Smooth muscle cell (in vitro differentiated cells): ENCODE measurements at regions not wholly inside any gene's neighbourhood (a gene's known extent, or its start where the extent isn't known, plus 50 kb on each side); places are given as distances from the start of the nearest gene placed in this dataset.

Experiments
- DNase-seq: peaks from one replicate; lab custom pipeline; 2025; ENCODE audit not compliant: unreplicated experiment; lab: John Stamatoyannopoulos, UW
- H2AFZ ChIP-seq: fragments of 200-600 bp; sonication (generic); 2 replicates; pipeline ENCODE4 v1.6.0; 2016; ENCODE audit warnings: antibody characterized with exemption, low read depth, mild to moderate bottlenecking
- H3F3A ChIP-seq: fragments of 200-600 bp; sonication (generic); 2 replicates; pipeline ENCODE4 v1.6.0; 2017; ENCODE audit warnings: antibody characterized with exemption, low read depth
- H3K27ac ChIP-seq: fragments of 200-600 bp; sonication (generic); 2 replicates; pipeline ENCODE4 v1.5.1; 2016; ENCODE audit warnings: low read depth, mild to moderate bottlenecking
- H3K27me3 ChIP-seq: fragments of 200-600 bp; sonication (generic); 2 replicates; pipeline ENCODE4 v1.6.1; 2016; ENCODE audit warnings: low read depth, mild to moderate bottlenecking
- H3K36me3 ChIP-seq: fragments of 200-600 bp; sonication (generic); 2 replicates; pipeline ENCODE4 v1.5.1; 2016; ENCODE audit warnings: low read depth
- H3K4me1 ChIP-seq: fragments of 200-600 bp; sonication (generic); 2 replicates; pipeline ENCODE4 v1.5.1; 2016; ENCODE audit warnings: low read depth
- H3K4me2 ChIP-seq: fragments of 200-600 bp; sonication (generic); 2 replicates; pipeline ENCODE4 v1.6.0; 2016; ENCODE audit warnings: mild to moderate bottlenecking
- H3K4me3 ChIP-seq: fragments of 200-600 bp; sonication (generic); 2 replicates; pipeline ENCODE4 v1.5.1; 2016; ENCODE audit warnings: mild to moderate bottlenecking
- H3K79me2 ChIP-seq: fragments of 200-600 bp; sonication (generic); 2 replicates; pipeline ENCODE4 v1.6.0; 2016; ENCODE audit warnings: low read depth, mild to moderate bottlenecking
- H3K9ac ChIP-seq: fragments of 200-600 bp; sonication (generic); 2 replicates; pipeline ENCODE4 v1.6.0; 2016; ENCODE audit warnings: low read depth
- H3K9me3 ChIP-seq: fragments of 200-600 bp; sonication (generic); replicated peaks from 2 replicates; pipeline ENCODE4 v1.5.1; 2016; ENCODE audit warnings: low read depth
- H4K20me1 ChIP-seq: fragments of 200-600 bp; sonication (generic); 2 replicates; pipeline ENCODE4 v1.6.0; 2016; ENCODE audit warnings: low read depth
- CTCF ChIP-seq: fragments of 200-600 bp; sonication (generic); IDR thresholded peaks from 2 replicates; pipeline ENCODE4 v1.5.1; 2017; ENCODE audit warnings: borderline replicate concordance, mild to moderate bottlenecking, antibody characterized with exemption; ENCODE audit not compliant: insufficient read depth, poor library complexity, severe bottlenecking
- WGBS: methylation state at CpG from one replicate; pipeline ENCODE4 v1.1.7; 2016; ENCODE audit warnings: low lambda C conversion rate; 5-methylcytosine and 5-hydroxymethylcytosine counted together

GRCh38 chr13:30071969-30072817, 221.8 kb upstream of the UBL3 start:
- 89% methylated on average over 10 of the region's 10 CpGs for WGBS
- no peak overlapping the region for H3K9ac ChIP-seq

GRCh38 chr13:30065181-30065580, 214.8 kb upstream of the UBL3 start:
- no peak for TF ChIP-seq CTCF
- no peak overlapping the region for H3K27ac ChIP-seq
- H3K27me3 ChIP-seq, result no peaks in the 10 kb centered on the region
- no peaks in the 10 kb centered on the region for H3K79me2 ChIP-seq
- H3K36me3 ChIP-seq, result no peaks in the 10 kb centered on the region
- no peak overlapping the region for H3K4me2 ChIP-seq
- no peaks in the 10 kb centered on the region for H4K20me1 ChIP-seq
- H2AFZ ChIP-seq, result no peak overlapping the region
- H3K4me1 ChIP-seq, result no peaks in the 10 kb centered on the region
- H3F3A ChIP-seq, result no peaks in the 10 kb centered on the region
- no peaks in the 10 kb centered on the region for H3K9me3 ChIP-seq
- H3K4me3 ChIP-seq, result no peak overlapping the region
- 73% methylated on average over 4 of the region's 4 CpGs for WGBS
- H3K9ac ChIP-seq, result no peak overlapping the region
- DNase-seq, result no peak

More at GRCh38 chr13:30071969-30072817, 221.8 kb upstream of the UBL3 start:
- no peak for TF ChIP-seq CTCF
- Histone ChIP-seq H3F3A (no peaks in the 10 kb centered on the region), H3K9me3 (no peaks in the 10 kb centered on the region), H3K4me3 (no peak overlapping the region), H3K4me2 (no peak overlapping the region), H3K4me1 (no peaks in the 10 kb centered on the region), H3K79me2 (no peaks in the 10 kb centered on the region), H3K27me3 (no peaks in the 10 kb centered on the region), H4K20me1 (no peaks in the 10 kb centered on the region), H2AFZ (no peak overlapping the region), H3K27ac (no peak overlapping the region), H3K36me3 (no peaks in the 10 kb centered on the region)
- no peak for DNase-seq

GRCh38 chr13:30063892-30064291, 213.5 kb upstream of the UBL3 start:
- no peak for TF ChIP-seq CTCF
- Histone ChIP-seq H3K27ac (no peak overlapping the region), H3K27me3 (no peaks in the 10 kb centered on the region), H3K79me2 (no peaks in the 10 kb centered on the region), H3K9ac (no peak overlapping the region), H3K9me3 (no peaks in the 10 kb centered on the region), H4K20me1 (no peaks in the 10 kb centered on the region), H3F3A (no peaks in the 10 kb centered on the region), H3K36me3 (no peaks in the 10 kb centered on the region), H3K4me3 (no peak overlapping the region), H2AFZ (no peak overlapping the region), H3K4me1 (no peaks in the 10 kb centered on the region), H3K4me2 (no peak overlapping the region)
- 86% methylated on average over 3 of the region's 3 CpGs for WGBS
- DNase-seq, result no peak

- 76% methylated on average over 4 of the region's 4 CpGs for WGBS
- Histone ChIP-seq H4K20me1 (no peaks in the 10 kb centered on the region), H3K36me3 (no peaks in the 10 kb centered on the region), H3F3A (no peaks in the 10 kb centered on the region), H3K4me3 (no peak overlapping the region), H3K9ac (no peak overlapping the region), H2AFZ (no peak overlapping the region), H3K4me2 (no peak overlapping the region), H3K9me3 (no peaks in the 10 kb centered on the region), H3K27me3 (no peaks in the 10 kb centered on the region), H3K27ac (no peak overlapping the region), H3K4me1 (no peaks in the 10 kb centered on the region), H3K79me2 (no peaks in the 10 kb centered on the region)
- DNase-seq, result no peak
- no peak for TF ChIP-seq CTCF
Measured at GRCh38 chr13:30061217-30061616, 210.8 kb upstream of the UBL3 start.
